ENCODE measurements at regions not wholly inside any gene's neighbourhood (a gene's known extent, or its start where the extent isn't known, plus 50 kb on each side); places are given as distances from the start of the nearest gene placed in this dataset.

DNA sequence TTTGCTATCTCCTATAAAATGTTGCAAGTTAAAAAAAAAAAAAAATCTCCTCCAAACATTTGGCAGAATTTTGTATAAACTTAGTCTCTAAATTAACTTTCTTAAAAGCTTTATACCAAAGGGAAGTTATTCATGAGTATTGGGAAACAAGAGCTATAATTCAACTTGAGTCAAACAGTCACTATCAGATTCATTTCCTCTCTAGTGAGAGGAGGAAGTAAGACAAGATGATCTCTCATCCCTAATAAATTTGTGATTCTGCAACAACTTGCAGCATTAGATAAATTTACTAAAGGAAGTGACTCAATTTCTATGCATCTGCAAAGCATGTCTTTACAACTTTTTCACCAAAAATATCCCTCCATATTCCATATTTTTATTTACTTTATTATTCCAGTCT lies 135.4 kb upstream of the GNPDA2 start:
- ChIA-PET CTCF (no interaction called here), POLR2A (no interaction called here)
- no peak for FAIRE-seq

More for the DNA sequence above, 135.4 kb upstream of the GNPDA2 start:
- H3K4me2 ChIP-seq (ENCODE audit: insufficient read depth, low read length), result no peak overlapping the region
- TF ChIP-seq GATA2 (IDR thresholded peaks at IDR 0.05; ENCODE audit: insufficient read depth, insufficient read length, low read depth, low read length) (no peak), EZH2 (IDR thresholded peaks at IDR 0.05; ENCODE audit: borderline replicate concordance, low read depth, low read length, severe bottlenecking) (no peak), POLR2A (IDR thresholded peaks at IDR 0.05; ENCODE audit: low read depth, low read length) (no peak), POLR2AphosphoS5 (IDR thresholded peaks at IDR 0.05; ENCODE audit: insufficient read depth, low read depth, low read length) (no peak), MYC (IDR thresholded peaks at IDR 0.05; ENCODE audit: low read depth, low read length) (no peak), JUN (IDR thresholded peaks at IDR 0.05; ENCODE audit: borderline replicate concordance, insufficient read depth, insufficient read length, low read depth) (no peak), FOS (IDR thresholded peaks at IDR 0.05; ENCODE audit: borderline replicate concordance, insufficient read depth, low read length) (no peak)
- TF ChIP-seq, protein P1, sequence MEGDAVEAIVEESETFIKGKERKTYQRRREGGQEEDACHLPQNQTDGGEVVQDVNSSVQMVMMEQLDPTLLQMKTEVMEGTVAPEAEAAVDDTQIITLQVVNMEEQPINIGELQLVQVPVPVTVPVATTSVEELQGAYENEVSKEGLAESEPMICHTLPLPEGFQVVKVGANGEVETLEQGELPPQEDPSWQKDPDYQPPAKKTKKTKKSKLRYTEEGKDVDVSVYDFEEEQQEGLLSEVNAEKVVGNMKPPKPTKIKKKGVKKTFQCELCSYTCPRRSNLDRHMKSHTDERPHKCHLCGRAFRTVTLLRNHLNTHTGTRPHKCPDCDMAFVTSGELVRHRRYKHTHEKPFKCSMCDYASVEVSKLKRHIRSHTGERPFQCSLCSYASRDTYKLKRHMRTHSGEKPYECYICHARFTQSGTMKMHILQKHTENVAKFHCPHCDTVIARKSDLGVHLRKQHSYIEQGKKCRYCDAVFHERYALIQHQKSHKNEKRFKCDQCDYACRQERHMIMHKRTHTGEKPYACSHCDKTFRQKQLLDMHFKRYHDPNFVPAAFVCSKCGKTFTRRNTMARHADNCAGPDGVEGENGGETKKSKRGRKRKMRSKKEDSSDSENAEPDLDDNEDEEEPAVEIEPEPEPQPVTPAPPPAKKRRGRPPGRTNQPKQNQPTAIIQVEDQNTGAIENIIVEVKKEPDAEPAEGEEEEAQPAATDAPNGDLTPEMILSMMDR (IDR thresholded peaks at IDR 0.05; ENCODE audit: extremely low read depth in 1 of 2, insufficient read depth in 1 of 2, low read depth in 1 of 2, low read length in 2 of 2), result no peak
- TF ChIP-seq, protein P2, sequence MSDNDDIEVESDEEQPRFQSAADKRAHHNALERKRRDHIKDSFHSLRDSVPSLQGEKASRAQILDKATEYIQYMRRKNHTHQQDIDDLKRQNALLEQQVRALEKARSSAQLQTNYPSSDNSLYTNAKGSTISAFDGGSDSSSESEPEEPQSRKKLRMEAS (IDR thresholded peaks at IDR 0.05; ENCODE audit: insufficient read depth, insufficient read length), result no peak
- no peaks in the 10 kb centered on the region for H4K20me1 ChIP-seq (replicated peaks; ENCODE audit: control insufficient read depth, extremely low read depth, insufficient read depth, low read length)
- no peak for DNase-seq (ENCODE audit: low read depth, low spot score)
- no peaks in the 10 kb centered on the region for H3K79me2 ChIP-seq (ENCODE audit: control insufficient read depth, insufficient read depth, low read length)
- H3K36me3 ChIP-seq (ENCODE audit: control insufficient read depth in 2 of 2, extremely low read depth in 1 of 2, insufficient read depth in 2 of 2, low read length in 2 of 2), result no peaks in the 10 kb centered on the region
- dilution Hi-C loops (cut with MboI; ENCODE audit: extremely low pct_ligation_motif_present, low sequenced_read_pairs), result no loop called here
- H3K9ac ChIP-seq (replicated peaks; ENCODE audit: extremely low read depth, insufficient read depth, low read length), result no peak overlapping the region
- H3K4me1 ChIP-seq (ENCODE audit: control insufficient read depth, extremely low read depth, insufficient read depth, low read length), result no peaks in the 10 kb centered on the region
- H3K27ac ChIP-seq (ENCODE audit: insufficient read depth, low read depth, low read length), result no peak overlapping the region
- H3K27me3 ChIP-seq (ENCODE audit: control insufficient read depth in 2 of 2, insufficient read depth in 2 of 2, low read length in 2 of 2), result no peaks in the 10 kb centered on the region
- no peaks in the 10 kb centered on the region for H3K9me3 ChIP-seq (replicated peaks; ENCODE audit: control insufficient read depth, insufficient read depth, low read length)
- H2AFZ ChIP-seq (ENCODE audit: low read depth, low read length), result no peak overlapping the region
- intact Hi-C loops (cut with micrococcal nuclease), result no loop called here
- H3K4me3 ChIP-seq (replicated peaks in 1 of 3; ENCODE audit: insufficient read depth in 1 of 3, low read depth in 1 of 3, low read length in 3 of 3), result no peak overlapping the region
- H3K9me1 ChIP-seq (replicated peaks; ENCODE audit: control insufficient read depth, extremely low read depth, insufficient read depth, low read length), result no peaks in the 10 kb centered on the region
- no TSS peak for BruUV-seq (replicated peaks)

All from endothelial cell of umbilical vein (primary cell).